ENCODE measurements at regions not wholly inside any gene's neighbourhood (a gene's known extent, or its start where the extent isn't known, plus 50 kb on each side); places are given as distances from the start of the nearest gene placed in this dataset.

DNA sequence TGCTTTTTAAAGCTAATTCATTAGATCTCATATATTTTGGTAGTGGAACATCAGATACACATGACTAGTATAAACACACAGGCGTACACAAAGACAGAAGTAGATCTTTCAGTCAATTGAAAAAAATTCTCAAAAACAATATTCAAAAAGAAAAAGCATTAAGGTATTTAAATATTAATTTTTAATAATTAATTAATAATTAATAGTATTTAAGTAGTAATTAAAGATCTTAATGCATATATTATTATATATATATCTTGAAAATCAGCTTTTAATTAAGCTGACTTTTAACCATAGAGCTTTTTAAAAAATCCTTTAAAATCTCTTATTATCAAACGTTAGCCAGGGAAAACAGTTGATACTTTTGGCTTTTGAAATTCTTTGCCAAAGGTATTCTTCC, 489.4 kb upstream of the PCDH20 start:
- TF ChIP-seq, protein P1, sequence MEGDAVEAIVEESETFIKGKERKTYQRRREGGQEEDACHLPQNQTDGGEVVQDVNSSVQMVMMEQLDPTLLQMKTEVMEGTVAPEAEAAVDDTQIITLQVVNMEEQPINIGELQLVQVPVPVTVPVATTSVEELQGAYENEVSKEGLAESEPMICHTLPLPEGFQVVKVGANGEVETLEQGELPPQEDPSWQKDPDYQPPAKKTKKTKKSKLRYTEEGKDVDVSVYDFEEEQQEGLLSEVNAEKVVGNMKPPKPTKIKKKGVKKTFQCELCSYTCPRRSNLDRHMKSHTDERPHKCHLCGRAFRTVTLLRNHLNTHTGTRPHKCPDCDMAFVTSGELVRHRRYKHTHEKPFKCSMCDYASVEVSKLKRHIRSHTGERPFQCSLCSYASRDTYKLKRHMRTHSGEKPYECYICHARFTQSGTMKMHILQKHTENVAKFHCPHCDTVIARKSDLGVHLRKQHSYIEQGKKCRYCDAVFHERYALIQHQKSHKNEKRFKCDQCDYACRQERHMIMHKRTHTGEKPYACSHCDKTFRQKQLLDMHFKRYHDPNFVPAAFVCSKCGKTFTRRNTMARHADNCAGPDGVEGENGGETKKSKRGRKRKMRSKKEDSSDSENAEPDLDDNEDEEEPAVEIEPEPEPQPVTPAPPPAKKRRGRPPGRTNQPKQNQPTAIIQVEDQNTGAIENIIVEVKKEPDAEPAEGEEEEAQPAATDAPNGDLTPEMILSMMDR (IDR thresholded peaks at IDR 0.05; ENCODE audit: low read depth, low read length, poor library complexity, severe bottlenecking), result no peak
- no peak for TF ChIP-seq EZH2phosphoT487 (IDR thresholded peaks at IDR 0.05; ENCODE audit: borderline replicate concordance, low read length)
